CD14-positive monocyte (primary cell): ENCODE measurements at regions not wholly inside any gene's neighbourhood (a gene's known extent, or its start where the extent isn't known, plus 50 kb on each side); places are given as distances from the start of the nearest gene placed in this dataset.

Experiments used
- DNase-seq, 3 donors: peaks; one replicate each; pipeline ENCODE4 v3.0.0-alpha.2; 2011 to 2022
- H2AFZ ChIP-seq: 2 replicates; pipeline ENCODE4 v1.6.0; 2012; ENCODE audit warnings: mild to moderate bottlenecking, low read depth, low read length, inconsistent platforms; ENCODE audit not compliant: insufficient read depth, poor library complexity, severe bottlenecking
- H3K27ac ChIP-seq, 2 donors: 1 replicate in 1 of 2; 2 replicates in 1 of 2; pipeline ENCODE4 v1.5.1; 2012 to 2013; ENCODE audit warnings: low read length in 2 of 2, control low read depth in 1 of 2, inconsistent platforms in 1 of 2, low read depth in 1 of 2, mild to moderate bottlenecking in 1 of 2
- H3K27me3 ChIP-seq, 2 donors: one replicate each; pipeline versions ENCODE4 v1.6.0 to v1.6.1; 2011 to 2013; ENCODE audit warnings: low read length in 2 of 2; ENCODE audit not compliant: control insufficient read depth in 2 of 2, insufficient read depth in 2 of 2
- H3K36me3 ChIP-seq, 2 donors: replicated peaks in 1 of 2; 1 replicate in 1 of 2; 2 replicates in 1 of 2; pipeline versions ENCODE4 v1.5.1 to v1.6.1; 2012 to 2013; ENCODE audit warnings: low read length in 2 of 2, control low read depth in 1 of 2, inconsistent platforms in 1 of 2, mild to moderate bottlenecking in 1 of 2; ENCODE audit not compliant: insufficient read depth in 2 of 2, control insufficient read depth in 1 of 2
- H3K4me1 ChIP-seq, 2 donors: 1 replicate in 1 of 2; 2 replicates in 1 of 2; pipeline versions ENCODE4 v1.5.1 to v1.6.1; 2012 to 2013; ENCODE audit warnings: low read length in 2 of 2, control low read depth in 1 of 2, inconsistent platforms in 1 of 2, mild to moderate bottlenecking in 1 of 2, moderate library complexity in 1 of 2; ENCODE audit not compliant: insufficient read depth in 2 of 2, control insufficient read depth in 1 of 2
- H3K4me2 ChIP-seq: replicated peaks from 2 replicates; pipeline ENCODE3; 2012; ENCODE audit warnings: low read length, moderate library complexity, mild to moderate bottlenecking; ENCODE audit not compliant: poor library complexity, severe bottlenecking; ENCODE audit errors: extremely low read depth
- H3K4me3 ChIP-seq, 3 experiments: fragments of 200-600 bp in 1 of 3; sonication (generic) in 1 of 3; replicated peaks in 1 of 3; 1 replicate in 2 of 3; 2 replicates in 1 of 3; pipeline ENCODE4 v1.5.1; 2011 to 2013; ENCODE audit warnings: low read length in 3 of 3, mild to moderate bottlenecking in 3 of 3, control low read depth in 2 of 3, low read depth in 2 of 3, inconsistent platforms in 1 of 3, moderate library complexity in 1 of 3
- H3K79me2 ChIP-seq: 2 replicates; pipeline ENCODE4 v1.6.0; 2012; ENCODE audit warnings: mild to moderate bottlenecking, control low read depth, inconsistent platforms, low read length, moderate library complexity; ENCODE audit not compliant: insufficient read depth
- H3K9ac ChIP-seq: 2 replicates; pipeline ENCODE4 v1.6.0; 2017; ENCODE audit warnings: low read length, mild to moderate bottlenecking; ENCODE audit not compliant: insufficient read depth, poor library complexity, severe bottlenecking
- H3K9me3 ChIP-seq, 2 donors: replicated peaks in 1 of 2; 1 replicate in 1 of 2; 2 replicates in 1 of 2; pipeline versions ENCODE4 v1.5.1 to v1.6.1; 2012 to 2013; ENCODE audit warnings: low read length in 2 of 2, control low read depth in 1 of 2; ENCODE audit not compliant: control insufficient read depth in 1 of 2, insufficient read depth in 1 of 2
- H4K20me1 ChIP-seq: 2 replicates; pipeline ENCODE4 v1.6.0; 2012; ENCODE audit warnings: mild to moderate bottlenecking, low read length, control low read depth, moderate library complexity; ENCODE audit not compliant: insufficient read depth
- H3K27ac Mint-ChIP-seq, 7 donors: one replicate each; pipeline ENCODE4 v1.8.0; 2020; ENCODE audit warnings: mild to moderate bottlenecking in 7 of 7, mixed read lengths in 7 of 7, moderate library complexity in 6 of 7, inconsistent platforms in 2 of 7
- H3K27me3 Mint-ChIP-seq, 3 donors: one replicate each; pipeline ENCODE4 v1.8.0; 2021 to 2022; ENCODE audit warnings: low read depth in 3 of 3, mild to moderate bottlenecking in 3 of 3, mixed read lengths in 3 of 3, moderate library complexity in 3 of 3, inconsistent platforms in 1 of 3
- H3K36me3 Mint-ChIP-seq, 2 donors: one replicate each; pipeline ENCODE4 v1.8.0; 2020; ENCODE audit warnings: mixed read lengths in 2 of 2, inconsistent platforms in 1 of 2, mild to moderate bottlenecking in 1 of 2
- H3K4me1 Mint-ChIP-seq: one replicate; pipeline ENCODE4 v1.8.0; 2020; ENCODE audit warnings: mild to moderate bottlenecking, mixed read lengths
- H3K4me3 Mint-ChIP-seq, 2 donors: one replicate each; pipeline ENCODE4 v1.8.0; 2020; ENCODE audit warnings: mild to moderate bottlenecking in 2 of 2, mixed read lengths in 2 of 2, moderate library complexity in 1 of 2
- H3K9me3 Mint-ChIP-seq, 7 donors: one replicate each; pipeline ENCODE4 v1.8.0; 2020 to 2022; ENCODE audit warnings: mixed read lengths in 7 of 7, mild to moderate bottlenecking in 6 of 7, moderate library complexity in 6 of 7, inconsistent platforms in 2 of 7
- CTCF ChIP-seq: fragments of 200-600 bp; IDR thresholded peaks from one replicate; pipeline ENCODE4 v1.8.0; 2022; ENCODE audit warnings: antibody characterized with exemption, mild to moderate bottlenecking
- WGBS: methylation state at CpG from one replicate; pipeline ENCODE4 v1.1.5; 2013; ENCODE audit warnings: missing lambda C conversion rate; ENCODE audit not compliant: insufficient coverage; 5-methylcytosine and 5-hydroxymethylcytosine counted together
- intact Hi-C, 2 donors: fragments of 100-400 bp; cut with micrococcal nuclease; formaldehyde crosslinking; loops; one replicate each; pipeline versions ENCODE4 v1.15.0 to v1.15.1; 2023

DNA sequence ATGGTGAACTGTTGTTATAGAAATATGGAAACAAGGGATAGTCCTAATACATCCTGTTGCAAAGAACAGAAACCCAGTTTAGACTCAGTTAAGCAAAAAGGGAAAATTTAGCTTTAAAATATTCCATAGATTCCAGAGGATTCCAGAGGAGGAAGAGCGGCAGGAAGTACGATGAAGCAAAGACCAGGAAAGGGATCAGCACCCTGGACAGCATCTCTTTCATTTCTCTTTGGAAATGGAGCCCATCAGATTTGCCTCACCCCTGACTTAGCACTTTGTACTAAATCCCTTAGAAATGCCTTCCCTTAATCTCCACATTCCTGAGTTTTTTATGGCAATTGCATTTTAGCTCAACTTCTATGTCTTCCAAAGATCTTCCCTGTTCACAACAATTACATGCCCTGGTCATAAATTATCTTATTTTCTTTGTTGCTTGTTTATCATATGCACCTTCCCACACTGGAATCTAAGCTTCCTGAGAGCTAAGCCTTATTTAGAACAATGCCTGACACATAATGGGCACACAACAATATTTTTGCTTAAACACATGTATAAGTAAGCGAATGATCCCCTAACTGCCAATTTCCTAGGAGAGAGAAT, 150.0 kb upstream of the RBFOX1 start:
- H3K4me3 Mint-ChIP-seq, result no peak overlapping the region
- 40% methylated on average over 1 of the region's 3 CpGs for WGBS
- H3K4me1 ChIP-seq, result no peaks in the 10 kb centered on the region
- no peak overlapping the region for H3K27ac ChIP-seq
- no peak overlapping the region for H3K27ac Mint-ChIP-seq
- no peaks in the 10 kb centered on the region for H4K20me1 ChIP-seq
- no peaks in the 10 kb centered on the region for H3K9me3 ChIP-seq
- H3K79me2 ChIP-seq, result no peaks in the 10 kb centered on the region
- no peaks in the 10 kb centered on the region for H3K27me3 ChIP-seq
- peaks cover 0 to 4% (median 1%) of the 10 kb centered on the region in 7 donors for H3K9me3 Mint-ChIP-seq
- no peaks in the 10 kb centered on the region for H3K4me1 Mint-ChIP-seq
- H3K9ac ChIP-seq, result no peak overlapping the region
- H2AFZ ChIP-seq, result no peak overlapping the region
- TF ChIP-seq CTCF, result no peak
- H3K27me3 Mint-ChIP-seq, result peaks cover 0 to 2% (median 0%) of the 10 kb centered on the region in 3 donors
- no peaks in the 10 kb centered on the region for H3K36me3 ChIP-seq
- no peaks in the 10 kb centered on the region for H3K36me3 Mint-ChIP-seq
- DNase-seq, result no peak
- H3K4me2 ChIP-seq, result no peak overlapping the region
- intact Hi-C loops, result no loop called here
- H3K4me3 ChIP-seq, result no peak overlapping the region

- H3K4me3 Mint-ChIP-seq, result no peak overlapping the region
- H2AFZ ChIP-seq, result no peak overlapping the region
- H3K27ac ChIP-seq, result no peak overlapping the region
- no peak overlapping the region for H3K9ac ChIP-seq
- H3K79me2 ChIP-seq, result no peaks in the 10 kb centered on the region
- peaks cover 0 to 1% (median 0%) of the 10 kb centered on the region in 3 donors for H3K27me3 Mint-ChIP-seq
- no peak overlapping the region for H3K4me2 ChIP-seq
- H4K20me1 ChIP-seq, result no peaks in the 10 kb centered on the region
- H3K4me3 ChIP-seq, result no peak overlapping the region
- H3K36me3 Mint-ChIP-seq, result no peaks in the 10 kb centered on the region
- TF ChIP-seq CTCF, result no peak
- DNase-seq, result no peak
- intact Hi-C loops, result no loop called here
- H3K4me1 Mint-ChIP-seq, result no peaks in the 10 kb centered on the region
- H3K27ac Mint-ChIP-seq, result no peak overlapping the region
- H3K27me3 ChIP-seq, result no peaks in the 10 kb centered on the region
- H3K9me3 Mint-ChIP-seq, result peaks cover 0 to 7% (median 3%) of the 10 kb centered on the region in 7 donors
- no peaks in the 10 kb centered on the region for H3K4me1 ChIP-seq
- no peaks in the 10 kb centered on the region for H3K36me3 ChIP-seq
- no peaks in the 10 kb centered on the region for H3K9me3 ChIP-seq
- WGBS, result no CpG with 5 or more reads among the region's 2 CpGs
These were observed 154.8 kb upstream of the RBFOX1 start for GRCh38 chr16:7177875-7178274.
